GM19395 (cell line): ENCODE measurements at regions not wholly inside any gene's neighbourhood (a gene's known extent, or its start where the extent isn't known, plus 50 kb on each side); places are given as distances from the start of the nearest gene placed in this dataset.
"Not testable (repeated sequence)": the region's sequence is repeated elsewhere in the genome, so short reads cannot be mapped to it uniquely, and the experiment has no call there.

Experiments
- ATAC-seq: cut with Tn5 transposase; IDR thresholded peaks from one replicate; pipeline ENCODE4 v1.9.1; 2021; ENCODE audit warnings: mild to moderate bottlenecking, moderate library complexity; ENCODE audit not compliant: unreplicated experiment

GRCh38 chr1:244156617-244157016 is 105.5 kb downstream of the ZBTB18 start:
- not testable (repeated sequence) for ATAC-seq

GRCh38 chr1:244157731-244158438 is 106.8 kb downstream of the ZBTB18 start:
- no peak for ATAC-seq

GRCh38 chr1:244159646-244160045 is 108.6 kb downstream of the ZBTB18 start:
- ATAC-seq = no peak

GRCh38 chr1:244160455-244161235 is 109.6 kb downstream of the ZBTB18 start:
- no peak for ATAC-seq

GRCh38 chr1:244161236-244161510 is 110.1 kb downstream of the ZBTB18 start:
- no peak for ATAC-seq

GRCh38 chr1:244162786-244163530 is 111.9 kb downstream of the ZBTB18 start:
- ATAC-seq = no peak

- no peak for ATAC-seq
Measured at GRCh38 chr1:244163861-244164510, 112.9 kb downstream of the ZBTB18 start.

- no peak for ATAC-seq
Measured at GRCh38 chr1:244164511-244164890, 113.4 kb downstream of the ZBTB18 start.

GRCh38 chr1:244165021-244165420 is 113.9 kb downstream of the ZBTB18 start:
- no peak for ATAC-seq

GRCh38 chr1:244165701-244166100 is 114.6 kb downstream of the ZBTB18 start:
- no peak for ATAC-seq

- no peak for ATAC-seq
Measured at GRCh38 chr1:244171241-244171985, 120.3 kb downstream of the ZBTB18 start.

- no peak for ATAC-seq
Measured at GRCh38 chr1:244173240-244173639, 122.2 kb downstream of the ZBTB18 start.

- no peak for ATAC-seq
Measured at GRCh38 chr1:244173769-244174168, 122.7 kb downstream of the ZBTB18 start.

- ATAC-seq = no peak
Measured at GRCh38 chr1:244174922-244175521, 123.9 kb downstream of the ZBTB18 start.

- no peak for ATAC-seq
Measured at GRCh38 chr1:244176201-244176600, 125.1 kb downstream of the ZBTB18 start.

GRCh38 chr1:244180256-244180655 is 129.2 kb downstream of the ZBTB18 start:
- ATAC-seq = no peak

- no peak for ATAC-seq
Measured at GRCh38 chr1:244181867-244182266, 130.8 kb downstream of the ZBTB18 start.

- no peak for ATAC-seq
Measured at GRCh38 chr1:244183037-244183436, 132.0 kb downstream of the ZBTB18 start.

- no peak for ATAC-seq
Measured at GRCh38 chr1:244186372-244186771, 135.3 kb downstream of the ZBTB18 start.

- no peak for ATAC-seq
Measured at GRCh38 chr1:244187310-244187709, 136.2 kb downstream of the ZBTB18 start.
